ENCODE measurements at regions not wholly inside any gene's neighbourhood (a gene's known extent, or its start where the extent isn't known, plus 50 kb on each side); places are given as distances from the start of the nearest gene placed in this dataset.

DNA sequence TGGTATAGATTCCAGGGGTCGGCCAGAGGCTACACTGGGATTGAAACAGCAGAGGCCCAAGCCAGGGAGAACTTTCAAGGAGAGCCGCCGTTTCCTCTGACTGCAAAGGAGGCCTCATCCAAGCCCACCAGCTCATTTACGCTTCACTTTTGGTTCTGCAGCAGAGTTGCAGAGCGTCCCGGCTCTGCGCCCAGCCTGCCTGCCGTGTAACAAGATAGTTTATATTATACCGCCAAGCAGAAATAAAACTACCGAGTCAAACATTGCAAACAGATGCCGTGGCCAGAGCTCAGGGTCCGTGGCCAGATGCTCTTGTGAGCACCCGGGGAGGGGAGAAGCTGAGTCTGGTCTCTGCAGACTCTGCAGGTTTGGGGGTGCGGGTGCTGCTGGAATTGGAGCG lies 60.7 kb upstream of the TBX3 start:
- no peak overlapping the region for H3K4me3 Mint-ChIP-seq (ENCODE audit: unreplicated experiment)
- peaks cover 8% of the 10 kb centered on the region for H3K9me3 Mint-ChIP-seq (ENCODE audit: unreplicated experiment)
- DNase-seq (ENCODE audit: extremely low spot score, unreplicated experiment), result no peak
- H3K36me3 Mint-ChIP-seq (ENCODE audit: unreplicated experiment), result no peaks in the 10 kb centered on the region
- H3K4me1 Mint-ChIP-seq (ENCODE audit: unreplicated experiment), result no peaks in the 10 kb centered on the region
- H3K27ac Mint-ChIP-seq (ENCODE audit: unreplicated experiment), result no peak overlapping the region
- TF ChIP-seq, protein P1, sequence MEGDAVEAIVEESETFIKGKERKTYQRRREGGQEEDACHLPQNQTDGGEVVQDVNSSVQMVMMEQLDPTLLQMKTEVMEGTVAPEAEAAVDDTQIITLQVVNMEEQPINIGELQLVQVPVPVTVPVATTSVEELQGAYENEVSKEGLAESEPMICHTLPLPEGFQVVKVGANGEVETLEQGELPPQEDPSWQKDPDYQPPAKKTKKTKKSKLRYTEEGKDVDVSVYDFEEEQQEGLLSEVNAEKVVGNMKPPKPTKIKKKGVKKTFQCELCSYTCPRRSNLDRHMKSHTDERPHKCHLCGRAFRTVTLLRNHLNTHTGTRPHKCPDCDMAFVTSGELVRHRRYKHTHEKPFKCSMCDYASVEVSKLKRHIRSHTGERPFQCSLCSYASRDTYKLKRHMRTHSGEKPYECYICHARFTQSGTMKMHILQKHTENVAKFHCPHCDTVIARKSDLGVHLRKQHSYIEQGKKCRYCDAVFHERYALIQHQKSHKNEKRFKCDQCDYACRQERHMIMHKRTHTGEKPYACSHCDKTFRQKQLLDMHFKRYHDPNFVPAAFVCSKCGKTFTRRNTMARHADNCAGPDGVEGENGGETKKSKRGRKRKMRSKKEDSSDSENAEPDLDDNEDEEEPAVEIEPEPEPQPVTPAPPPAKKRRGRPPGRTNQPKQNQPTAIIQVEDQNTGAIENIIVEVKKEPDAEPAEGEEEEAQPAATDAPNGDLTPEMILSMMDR (IDR thresholded peaks at IDR 0.05), result no peak
- H3K27me3 Mint-ChIP-seq (ENCODE audit: unreplicated experiment), result no peaks in the 10 kb centered on the region

DNA sequence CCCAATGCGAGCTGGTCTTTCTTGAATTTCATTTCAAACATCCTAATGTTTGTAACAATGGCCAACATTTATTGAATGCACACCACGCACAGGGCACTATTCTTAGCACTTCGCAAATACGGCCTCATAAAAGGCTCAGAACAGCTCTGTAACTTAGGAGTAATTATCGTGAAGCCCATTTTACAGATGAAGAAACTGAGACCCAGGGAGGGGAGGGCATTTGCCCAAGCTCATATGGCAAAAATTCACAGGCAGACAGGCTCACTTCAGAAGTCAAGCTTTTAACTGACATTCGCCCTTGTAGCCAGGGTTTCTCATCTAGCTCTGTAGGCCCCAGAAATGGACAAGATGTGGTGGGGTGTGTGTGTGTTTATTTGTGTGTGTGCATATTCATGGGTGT lies 60.3 kb upstream of the TBX3 start:
- H3K4me1 Mint-ChIP-seq (ENCODE audit: unreplicated experiment), result no peaks in the 10 kb centered on the region
- DNase-seq (ENCODE audit: extremely low spot score, unreplicated experiment), result no peak
- H3K36me3 Mint-ChIP-seq (ENCODE audit: unreplicated experiment), result no peaks in the 10 kb centered on the region
- TF ChIP-seq, protein P1 (IDR thresholded peaks at IDR 0.05), result no peak
- H3K9me3 Mint-ChIP-seq (ENCODE audit: unreplicated experiment), result peaks cover 8% of the 10 kb centered on the region
- H3K4me3 Mint-ChIP-seq (ENCODE audit: unreplicated experiment), result no peak overlapping the region
- no peak overlapping the region for H3K27ac Mint-ChIP-seq (ENCODE audit: unreplicated experiment)
- H3K27me3 Mint-ChIP-seq (ENCODE audit: unreplicated experiment), result no peaks in the 10 kb centered on the region

DNA sequence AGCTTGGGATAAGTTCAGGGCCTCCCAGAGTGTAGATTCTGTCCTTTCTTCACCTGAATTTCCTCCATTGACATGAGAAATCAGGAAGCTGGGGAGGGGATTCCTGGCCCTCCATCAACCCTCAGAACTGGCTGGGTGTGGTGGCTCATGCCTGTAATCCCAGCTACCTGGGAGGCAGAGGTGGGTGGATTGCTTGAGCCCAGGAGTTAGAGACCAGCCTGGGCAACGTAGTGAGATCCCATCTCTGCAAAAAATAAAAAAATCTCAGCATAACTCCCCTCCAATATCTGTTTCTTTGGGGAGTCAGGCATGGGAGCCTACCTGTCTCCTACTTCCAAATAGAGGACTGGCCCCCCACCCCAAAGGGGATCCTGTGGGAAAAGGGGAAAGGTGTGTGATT lies 59.8 kb upstream of the TBX3 start:
- no peak for DNase-seq (ENCODE audit: extremely low spot score, unreplicated experiment)
- Mint-ChIP-seq H3K27me3 (ENCODE audit: unreplicated experiment) (no peaks in the 10 kb centered on the region), H3K4me1 (ENCODE audit: unreplicated experiment) (no peaks in the 10 kb centered on the region), H3K36me3 (ENCODE audit: unreplicated experiment) (no peaks in the 10 kb centered on the region), H3K4me3 (ENCODE audit: unreplicated experiment) (no peak overlapping the region), H3K9me3 (ENCODE audit: unreplicated experiment) (peaks cover 8% of the 10 kb centered on the region), H3K27ac (ENCODE audit: unreplicated experiment) (no peak overlapping the region)
- TF ChIP-seq, protein P1 (IDR thresholded peaks at IDR 0.05), result no peak

DNA sequence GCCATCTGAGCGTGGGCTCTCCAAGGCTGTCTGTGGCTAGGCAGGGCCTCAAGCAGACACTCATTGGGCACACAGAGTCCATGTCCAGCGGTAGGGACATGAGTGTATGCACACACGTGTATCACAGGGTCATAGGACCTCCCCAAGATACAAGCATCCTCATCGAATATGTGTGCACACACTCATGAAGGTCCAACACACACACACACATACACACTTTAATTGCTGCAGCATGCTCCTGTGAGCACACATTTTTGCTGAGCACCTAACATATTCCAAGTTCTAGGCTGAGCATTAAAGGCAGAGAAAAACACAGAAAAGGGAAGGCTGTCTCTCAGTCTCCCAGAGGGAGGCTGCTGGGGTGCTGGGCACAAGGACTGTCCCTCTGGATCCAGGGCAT lies 59.3 kb upstream of the TBX3 start:
- TF ChIP-seq, protein P1 (IDR thresholded peaks at IDR 0.05), result no peak
- no peaks in the 10 kb centered on the region for H3K27me3 Mint-ChIP-seq (ENCODE audit: unreplicated experiment)
- H3K36me3 Mint-ChIP-seq (ENCODE audit: unreplicated experiment), result no peaks in the 10 kb centered on the region
- H3K27ac Mint-ChIP-seq (ENCODE audit: unreplicated experiment), result no peak overlapping the region
- DNase-seq (ENCODE audit: extremely low spot score, unreplicated experiment), result no peak
- H3K4me3 Mint-ChIP-seq (ENCODE audit: unreplicated experiment), result no peak overlapping the region
- no peaks in the 10 kb centered on the region for H3K4me1 Mint-ChIP-seq (ENCODE audit: unreplicated experiment)
- peaks cover 8% of the 10 kb centered on the region for H3K9me3 Mint-ChIP-seq (ENCODE audit: unreplicated experiment)

DNA sequence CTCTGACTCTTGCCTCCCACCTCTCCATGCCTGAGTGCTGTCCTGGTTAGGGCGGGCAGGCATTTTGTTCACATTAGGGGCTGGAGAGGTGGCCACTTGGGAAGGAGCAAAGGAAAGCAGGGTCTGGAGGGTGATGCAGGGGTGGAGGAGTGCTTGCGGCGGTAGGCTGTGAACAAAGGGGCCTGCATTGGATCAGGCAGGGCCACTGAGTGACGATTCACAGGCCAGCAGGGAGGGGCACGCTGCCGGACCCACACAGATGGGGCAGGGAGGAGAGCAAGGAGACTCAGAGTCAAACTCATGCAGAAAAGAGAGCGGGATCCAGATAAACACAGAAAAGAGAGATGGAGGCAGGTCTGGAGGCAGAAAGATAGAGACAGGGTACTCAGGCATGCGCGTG lies 58.4 kb upstream of the TBX3 start:
- H3K4me1 Mint-ChIP-seq (ENCODE audit: unreplicated experiment), result no peaks in the 10 kb centered on the region
- peaks cover 8% of the 10 kb centered on the region for H3K9me3 Mint-ChIP-seq (ENCODE audit: unreplicated experiment)
- no peak overlapping the region for H3K4me3 Mint-ChIP-seq (ENCODE audit: unreplicated experiment)
- no peak overlapping the region for H3K27ac Mint-ChIP-seq (ENCODE audit: unreplicated experiment)
- no peaks in the 10 kb centered on the region for H3K36me3 Mint-ChIP-seq (ENCODE audit: unreplicated experiment)
- no peaks in the 10 kb centered on the region for H3K27me3 Mint-ChIP-seq (ENCODE audit: unreplicated experiment)
- TF ChIP-seq, protein P1 (IDR thresholded peaks at IDR 0.05), result no peak
- no peak for DNase-seq (ENCODE audit: extremely low spot score, unreplicated experiment)
